GM23338 (cell line): ENCODE measurements at regions not wholly inside any gene's neighbourhood (a gene's known extent, or its start where the extent isn't known, plus 50 kb on each side); places are given as distances from the start of the nearest gene placed in this dataset.

Source experiments
- ATAC-seq: fragments of 200-7000 bp; cut with Tn5 transposase; 3 replicates; pipeline ENCODE4 v1.9.1; 2020
- DNase-seq: peaks from one replicate; pipeline ENCODE4 v3.0.0-alpha.2; 2015; ENCODE audit warnings: low spot score
- H2AFZ ChIP-seq: fragments of 200-600 bp; sonication (generic); 2 replicates; pipeline ENCODE4 v1.8.0; 2016; ENCODE audit warnings: antibody characterized with exemption, mild to moderate bottlenecking, moderate library complexity
- H3F3A ChIP-seq: fragments of 200-600 bp; sonication (generic); replicated peaks from 2 replicates; pipeline ENCODE4 v1.8.0; 2017; ENCODE audit warnings: antibody characterized with exemption, mixed run types, low read depth
- H3K27ac ChIP-seq: fragments of 200-600 bp; sonication (generic); 2 replicates; pipeline ENCODE4 v1.6.1; 2016; ENCODE audit warnings: low read depth
- H3K27me3 ChIP-seq: fragments of 200-600 bp; sonication (generic); 2 replicates; pipeline ENCODE4 v1.8.0; 2016; ENCODE audit warnings: mild to moderate bottlenecking, mixed run types, moderate library complexity; ENCODE audit not compliant: insufficient read depth
- H3K36me3 ChIP-seq: fragments of 200-600 bp; sonication (generic); 2 replicates; pipeline ENCODE4 v1.8.0; 2016; ENCODE audit warnings: mild to moderate bottlenecking; ENCODE audit not compliant: insufficient read depth
- H3K4me1 ChIP-seq: fragments of 200-600 bp; sonication (generic); 2 replicates; pipeline ENCODE4 v1.8.0; 2016; ENCODE audit warnings: mild to moderate bottlenecking, moderate library complexity; ENCODE audit not compliant: insufficient read depth
- H3K4me2 ChIP-seq: fragments of 200-600 bp; sonication (generic); 2 replicates; pipeline ENCODE4 v1.7.1; 2017; ENCODE audit warnings: mixed run types
- H3K4me3 ChIP-seq: fragments of 200-600 bp; sonication (generic); 2 replicates; pipeline ENCODE4 v1.6.1; 2016; ENCODE audit warnings: mixed run types
- H3K79me2 ChIP-seq: fragments of 200-600 bp; sonication (generic); replicated peaks from 2 replicates; pipeline ENCODE4 v1.8.0; 2017; ENCODE audit warnings: mild to moderate bottlenecking; ENCODE audit not compliant: insufficient read depth
- H3K9me2 ChIP-seq: fragments of 200-600 bp; sonication (generic); 2 replicates; pipeline ENCODE4 v1.8.0; 2017; ENCODE audit not compliant: insufficient read depth
- H4K20me1 ChIP-seq: fragments of 200-600 bp; sonication (generic); replicated peaks from 2 replicates; pipeline ENCODE4 v1.8.0; 2017; ENCODE audit warnings: mild to moderate bottlenecking; ENCODE audit not compliant: insufficient read depth
- H3K27ac Mint-ChIP-seq: 2 replicates; pipeline ENCODE4 v1.8.0; 2020; ENCODE audit warnings: inconsistent platforms, mild to moderate bottlenecking, moderate library complexity, mixed read lengths
- H3K27me3 Mint-ChIP-seq: 3 replicates; pipeline ENCODE4 v1.8.0; 2022; ENCODE audit warnings: low read depth, mild to moderate bottlenecking, moderate library complexity, mixed read lengths, inconsistent platforms; ENCODE audit not compliant: insufficient read depth, poor library complexity
- H3K36me3 Mint-ChIP-seq: 3 replicates; pipeline ENCODE4 v1.8.0; 2021; ENCODE audit warnings: low read depth, mild to moderate bottlenecking, inconsistent platforms, moderate library complexity, mixed read lengths
- H3K4me1 Mint-ChIP-seq: 3 replicates; pipeline ENCODE4 v1.8.0; 2020; ENCODE audit warnings: mild to moderate bottlenecking, inconsistent platforms, mixed read lengths
- H3K4me3 Mint-ChIP-seq: 3 replicates; pipeline ENCODE4 v1.8.0; 2021; ENCODE audit warnings: moderate library complexity, mild to moderate bottlenecking, inconsistent platforms, mixed read lengths
- H3K9me3 Mint-ChIP-seq: 3 replicates; pipeline ENCODE4 v1.8.0; 2020; ENCODE audit warnings: moderate library complexity, mild to moderate bottlenecking, inconsistent platforms, mixed read lengths
- CREB1 ChIP-seq: fragments of 250-450 bp; sonication (Bioruptor Pico); IDR thresholded peaks from 2 replicates; pipeline ENCODE4 v1.5.0; 2020; ENCODE audit warnings: low read depth, mild to moderate bottlenecking, moderate library complexity
- ETS1 ChIP-seq: IDR thresholded peaks from 2 replicates; pipeline ENCODE4 v1.6.1; 2016; ENCODE audit warnings: antibody characterized with exemption
- EZH2 ChIP-seq: fragments of 200-600 bp; sonication (generic); IDR thresholded peaks from one replicate; pipeline ENCODE4 v1.8.0; 2017; ENCODE audit warnings: antibody characterized with exemption, mild to moderate bottlenecking, low read depth; ENCODE audit not compliant: unreplicated experiment
- EZH2phosphoT487 ChIP-seq: fragments of 200-600 bp; sonication (generic); IDR thresholded peaks from one replicate; pipeline ENCODE4 v1.8.1; 2018; ENCODE audit warnings: antibody characterized with exemption; ENCODE audit not compliant: unreplicated experiment
- JUNB ChIP-seq: IDR thresholded peaks from one replicate; pipeline ENCODE4 v1.6.1; 2016; ENCODE audit warnings: antibody characterized with exemption; ENCODE audit not compliant: unreplicated experiment
- NANOG ChIP-seq: IDR thresholded peaks from 2 replicates; pipeline ENCODE4 v1.6.1; 2016; ENCODE audit warnings: antibody characterized with exemption, borderline replicate concordance
- POLR2AphosphoS5 ChIP-seq: IDR thresholded peaks from 2 replicates; pipeline ENCODE4 v1.6.1; 2016; ENCODE audit warnings: antibody characterized with exemption, low read depth
- STAT1 ChIP-seq: IDR thresholded peaks from one replicate; pipeline ENCODE4 v1.6.1; 2016; ENCODE audit warnings: antibody characterized with exemption; ENCODE audit not compliant: unreplicated experiment
- ZNF114 ChIP-seq: fragments of 250-450 bp; sonication (Bioruptor Pico); IDR thresholded peaks from 2 replicates; pipeline ENCODE4 v1.5.0; 2020; ENCODE audit warnings: mild to moderate bottlenecking, moderate library complexity
- ZNF331 ChIP-seq: fragments of 250-450 bp; sonication (Bioruptor Pico); IDR thresholded peaks from 2 replicates; pipeline ENCODE4 v1.5.0; 2020; ENCODE audit warnings: low read depth, mild to moderate bottlenecking, moderate library complexity
- TF ChIP-seq, protein P1 (sequence below): fragments of 250-450 bp; sonication (Bioruptor Pico); IDR thresholded peaks from 2 replicates; pipeline ENCODE4 v1.5.0; 2020; ENCODE audit warnings: mild to moderate bottlenecking, moderate library complexity
- TF ChIP-seq, protein P2 (sequence below), 2 experiments: fragments of 200-600 bp in 1 of 2; sonication (generic) in 1 of 2; conservative IDR thresholded peaks; 2 replicates each; pipeline versions ENCODE4 v1.5.1 to v1.6.1; 2016 to 2017; ENCODE audit warnings: antibody characterized with exemption in 2 of 2, low read depth in 2 of 2, mild to moderate bottlenecking in 2 of 2, moderate library complexity in 1 of 2
- TF ChIP-seq, protein P3 (sequence below): IDR thresholded peaks from one replicate; pipeline ENCODE4 v1.6.1; 2018; ENCODE audit warnings: antibody characterized with exemption; ENCODE audit not compliant: unreplicated experiment

DNA sequence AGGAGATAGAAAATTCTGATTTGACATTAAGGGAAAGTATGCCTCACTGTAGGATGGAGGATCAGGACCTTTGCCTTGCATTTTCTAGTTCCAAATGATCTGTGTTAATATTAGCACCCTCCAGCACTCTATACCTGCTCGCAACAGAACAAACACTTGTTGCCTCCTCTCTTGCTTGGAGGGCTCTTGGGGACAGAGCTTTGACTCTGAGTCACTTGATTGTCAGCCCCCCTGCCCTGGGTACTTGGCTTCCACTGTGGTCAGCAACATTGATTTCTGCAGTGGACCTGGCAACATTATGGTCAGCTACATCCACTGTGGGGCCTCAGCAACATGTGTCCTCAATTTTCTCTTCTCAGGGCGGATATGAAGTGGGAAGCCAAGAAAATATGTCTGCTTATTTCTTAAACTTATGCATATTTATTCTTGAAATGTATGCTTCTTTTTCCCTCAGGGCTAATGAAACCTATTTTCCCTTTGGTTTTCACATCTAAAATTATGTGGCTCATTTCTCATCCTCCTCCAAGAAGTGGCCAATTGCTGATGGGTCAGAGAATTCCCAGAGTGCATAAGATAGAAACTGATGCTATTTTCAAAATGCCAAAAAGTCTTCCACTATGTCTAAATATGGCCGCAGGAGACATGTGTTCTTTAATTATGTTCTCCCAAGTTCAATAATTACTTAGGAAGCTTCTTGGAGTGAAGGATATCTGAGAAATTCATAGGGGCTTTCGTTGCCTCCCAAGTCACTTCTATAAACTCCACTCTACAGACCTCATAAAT lies 94.6 kb upstream of the SMIM36 start:
- Histone ChIP-seq H3K4me1 (peaks cover 9% of the 10 kb centered on the region; the same call in 1 of the 2 replicates), H3K4me3 (no peak overlapping the region), H3K4me2 (no peak overlapping the region), H2AFZ (no peak overlapping the region), H3F3A (no peaks in the 10 kb centered on the region), H3K79me2 (no peaks in the 10 kb centered on the region), H3K27me3 (no peaks in the 10 kb centered on the region), H3K9me2 (peaks cover 9% of the 10 kb centered on the region), H3K27ac (no peak overlapping the region), H4K20me1 (no peaks in the 10 kb centered on the region), H3K36me3 (no peaks in the 10 kb centered on the region)
- DNase-seq, result no peak
- no peak for ATAC-seq
- Mint-ChIP-seq H3K4me1 (peaks cover 15% of the 10 kb centered on the region), H3K4me3 (no peak overlapping the region), H3K27ac (no peak overlapping the region; the same call in 1 of the 2 replicates), H3K9me3 (no peaks in the 10 kb centered on the region), H3K36me3 (no peaks in the 10 kb centered on the region), H3K27me3 (peaks cover 4% of the 10 kb centered on the region)
- TF ChIP-seq ETS1 (no peak), STAT1 (no peak), NANOG (no peak), ZNF114 (CRISPR knock-in tag) (no peak), CREB1 (CRISPR knock-in tag) (no peak), EZH2 (no peak), JUNB (no peak), EZH2phosphoT487 (no peak), POLR2AphosphoS5 (no peak), ZNF331 (CRISPR knock-in tag) (no peak)
- TF ChIP-seq, protein P1, sequence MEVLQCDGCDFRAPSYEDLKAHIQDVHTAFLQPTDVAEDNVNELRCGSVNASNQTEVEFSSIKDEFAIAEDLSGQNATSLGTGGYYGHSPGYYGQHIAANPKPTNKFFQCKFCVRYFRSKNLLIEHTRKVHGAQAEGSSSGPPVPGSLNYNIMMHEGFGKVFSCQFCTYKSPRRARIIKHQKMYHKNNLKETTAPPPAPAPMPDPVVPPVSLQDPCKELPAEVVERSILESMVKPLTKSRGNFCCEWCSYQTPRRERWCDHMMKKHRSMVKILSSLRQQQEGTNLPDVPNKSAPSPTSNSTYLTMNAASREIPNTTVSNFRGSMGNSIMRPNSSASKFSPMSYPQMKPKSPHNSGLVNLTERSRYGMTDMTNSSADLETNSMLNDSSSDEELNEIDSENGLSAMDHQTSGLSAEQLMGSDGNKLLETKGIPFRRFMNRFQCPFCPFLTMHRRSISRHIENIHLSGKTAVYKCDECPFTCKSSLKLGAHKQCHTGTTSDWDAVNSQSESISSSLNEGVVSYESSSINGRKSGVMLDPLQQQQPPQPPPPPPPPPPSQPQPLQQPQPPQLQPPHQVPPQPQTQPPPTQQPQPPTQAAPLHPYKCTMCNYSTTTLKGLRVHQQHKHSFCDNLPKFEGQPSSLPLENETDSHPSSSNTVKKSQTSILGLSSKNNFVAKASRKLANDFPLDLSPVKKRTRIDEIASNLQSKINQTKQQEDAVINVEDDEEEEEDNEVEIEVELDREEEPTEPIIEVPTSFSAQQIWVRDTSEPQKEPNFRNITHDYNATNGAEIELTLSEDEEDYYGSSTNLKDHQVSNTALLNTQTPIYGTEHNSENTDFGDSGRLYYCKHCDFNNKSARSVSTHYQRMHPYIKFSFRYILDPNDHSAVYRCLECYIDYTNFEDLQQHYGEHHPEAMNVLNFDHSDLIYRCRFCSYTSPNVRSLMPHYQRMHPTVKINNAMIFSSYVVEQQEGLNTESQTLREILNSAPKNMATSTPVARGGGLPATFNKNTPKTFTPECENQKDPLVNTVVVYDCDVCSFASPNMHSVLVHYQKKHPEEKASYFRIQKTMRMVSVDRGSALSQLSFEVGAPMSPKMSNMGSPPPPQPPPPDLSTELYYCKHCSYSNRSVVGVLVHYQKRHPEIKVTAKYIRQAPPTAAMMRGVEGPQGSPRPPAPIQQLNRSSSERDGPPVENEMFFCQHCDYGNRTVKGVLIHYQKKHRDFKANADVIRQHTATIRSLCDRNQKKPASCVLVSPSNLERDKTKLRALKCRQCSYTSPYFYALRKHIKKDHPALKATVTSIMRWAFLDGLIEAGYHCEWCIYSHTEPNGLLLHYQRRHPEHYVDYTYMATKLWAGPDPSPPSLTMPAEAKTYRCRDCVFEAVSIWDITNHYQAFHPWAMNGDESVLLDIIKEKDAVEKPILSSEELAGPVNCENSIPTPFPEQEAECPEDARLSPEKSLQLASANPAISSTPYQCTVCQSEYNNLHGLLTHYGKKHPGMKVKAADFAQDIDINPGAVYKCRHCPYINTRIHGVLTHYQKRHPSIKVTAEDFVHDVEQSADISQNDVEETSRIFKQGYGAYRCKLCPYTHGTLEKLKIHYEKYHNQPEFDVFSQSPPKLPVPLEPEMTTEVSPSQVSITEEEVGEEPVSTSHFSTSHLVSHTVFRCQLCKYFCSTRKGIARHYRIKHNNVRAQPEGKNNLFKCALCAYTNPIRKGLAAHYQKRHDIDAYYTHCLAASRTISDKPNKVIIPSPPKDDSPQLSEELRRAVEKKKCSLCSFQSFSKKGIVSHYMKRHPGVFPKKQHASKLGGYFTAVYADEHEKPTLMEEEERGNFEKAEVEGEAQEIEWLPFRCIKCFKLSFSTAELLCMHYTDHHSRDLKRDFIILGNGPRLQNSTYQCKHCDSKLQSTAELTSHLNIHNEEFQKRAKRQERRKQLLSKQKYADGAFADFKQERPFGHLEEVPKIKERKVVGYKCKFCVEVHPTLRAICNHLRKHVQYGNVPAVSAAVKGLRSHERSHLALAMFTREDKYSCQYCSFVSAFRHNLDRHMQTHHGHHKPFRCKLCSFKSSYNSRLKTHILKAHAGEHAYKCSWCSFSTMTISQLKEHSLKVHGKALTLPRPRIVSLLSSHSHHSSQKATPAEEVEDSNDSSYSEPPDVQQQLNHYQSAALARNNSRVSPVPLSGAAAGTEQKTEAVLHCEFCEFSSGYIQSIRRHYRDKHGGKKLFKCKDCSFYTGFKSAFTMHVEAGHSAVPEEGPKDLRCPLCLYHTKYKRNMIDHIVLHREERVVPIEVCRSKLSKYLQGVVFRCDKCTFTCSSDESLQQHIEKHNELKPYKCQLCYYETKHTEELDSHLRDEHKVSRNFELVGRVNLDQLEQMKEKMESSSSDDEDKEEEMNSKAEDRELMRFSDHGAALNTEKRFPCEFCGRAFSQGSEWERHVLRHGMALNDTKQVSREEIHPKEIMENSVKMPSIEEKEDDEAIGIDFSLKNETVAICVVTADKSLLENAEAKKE (CRISPR knock-in tag), result no peak
- TF ChIP-seq, protein P2, sequence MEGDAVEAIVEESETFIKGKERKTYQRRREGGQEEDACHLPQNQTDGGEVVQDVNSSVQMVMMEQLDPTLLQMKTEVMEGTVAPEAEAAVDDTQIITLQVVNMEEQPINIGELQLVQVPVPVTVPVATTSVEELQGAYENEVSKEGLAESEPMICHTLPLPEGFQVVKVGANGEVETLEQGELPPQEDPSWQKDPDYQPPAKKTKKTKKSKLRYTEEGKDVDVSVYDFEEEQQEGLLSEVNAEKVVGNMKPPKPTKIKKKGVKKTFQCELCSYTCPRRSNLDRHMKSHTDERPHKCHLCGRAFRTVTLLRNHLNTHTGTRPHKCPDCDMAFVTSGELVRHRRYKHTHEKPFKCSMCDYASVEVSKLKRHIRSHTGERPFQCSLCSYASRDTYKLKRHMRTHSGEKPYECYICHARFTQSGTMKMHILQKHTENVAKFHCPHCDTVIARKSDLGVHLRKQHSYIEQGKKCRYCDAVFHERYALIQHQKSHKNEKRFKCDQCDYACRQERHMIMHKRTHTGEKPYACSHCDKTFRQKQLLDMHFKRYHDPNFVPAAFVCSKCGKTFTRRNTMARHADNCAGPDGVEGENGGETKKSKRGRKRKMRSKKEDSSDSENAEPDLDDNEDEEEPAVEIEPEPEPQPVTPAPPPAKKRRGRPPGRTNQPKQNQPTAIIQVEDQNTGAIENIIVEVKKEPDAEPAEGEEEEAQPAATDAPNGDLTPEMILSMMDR (conservative IDR thresholded peaks at IDR 0.05; ENCODE audit: low read depth in 2 of 2), result no peak
- TF ChIP-seq, protein P3, sequence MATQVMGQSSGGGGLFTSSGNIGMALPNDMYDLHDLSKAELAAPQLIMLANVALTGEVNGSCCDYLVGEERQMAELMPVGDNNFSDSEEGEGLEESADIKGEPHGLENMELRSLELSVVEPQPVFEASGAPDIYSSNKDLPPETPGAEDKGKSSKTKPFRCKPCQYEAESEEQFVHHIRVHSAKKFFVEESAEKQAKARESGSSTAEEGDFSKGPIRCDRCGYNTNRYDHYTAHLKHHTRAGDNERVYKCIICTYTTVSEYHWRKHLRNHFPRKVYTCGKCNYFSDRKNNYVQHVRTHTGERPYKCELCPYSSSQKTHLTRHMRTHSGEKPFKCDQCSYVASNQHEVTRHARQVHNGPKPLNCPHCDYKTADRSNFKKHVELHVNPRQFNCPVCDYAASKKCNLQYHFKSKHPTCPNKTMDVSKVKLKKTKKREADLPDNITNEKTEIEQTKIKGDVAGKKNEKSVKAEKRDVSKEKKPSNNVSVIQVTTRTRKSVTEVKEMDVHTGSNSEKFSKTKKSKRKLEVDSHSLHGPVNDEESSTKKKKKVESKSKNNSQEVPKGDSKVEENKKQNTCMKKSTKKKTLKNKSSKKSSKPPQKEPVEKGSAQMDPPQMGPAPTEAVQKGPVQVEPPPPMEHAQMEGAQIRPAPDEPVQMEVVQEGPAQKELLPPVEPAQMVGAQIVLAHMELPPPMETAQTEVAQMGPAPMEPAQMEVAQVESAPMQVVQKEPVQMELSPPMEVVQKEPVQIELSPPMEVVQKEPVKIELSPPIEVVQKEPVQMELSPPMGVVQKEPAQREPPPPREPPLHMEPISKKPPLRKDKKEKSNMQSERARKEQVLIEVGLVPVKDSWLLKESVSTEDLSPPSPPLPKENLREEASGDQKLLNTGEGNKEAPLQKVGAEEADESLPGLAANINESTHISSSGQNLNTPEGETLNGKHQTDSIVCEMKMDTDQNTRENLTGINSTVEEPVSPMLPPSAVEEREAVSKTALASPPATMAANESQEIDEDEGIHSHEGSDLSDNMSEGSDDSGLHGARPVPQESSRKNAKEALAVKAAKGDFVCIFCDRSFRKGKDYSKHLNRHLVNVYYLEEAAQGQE, result no peak
